C4-2B (cell line): ENCODE measurements at regions not wholly inside any gene's neighbourhood (a gene's known extent, or its start where the extent isn't known, plus 50 kb on each side); places are given as distances from the start of the nearest gene placed in this dataset.

ENCODE experiments used
- H3K27ac ChIP-seq: fragments of 450-650 bp; 2 replicates; pipeline ENCODE4 v1.5.1; 2017
- CTCF ChIP-seq: fragments of 450-650 bp; conservative IDR thresholded peaks from 2 replicates; pipeline ENCODE4 v1.5.1; 2017; ENCODE audit warnings: mild to moderate bottlenecking
- ZFX ChIP-seq: fragments of 450-650 bp; IDR thresholded peaks from 2 replicates; pipeline ENCODE4 v1.6.1; 2017

DNA sequence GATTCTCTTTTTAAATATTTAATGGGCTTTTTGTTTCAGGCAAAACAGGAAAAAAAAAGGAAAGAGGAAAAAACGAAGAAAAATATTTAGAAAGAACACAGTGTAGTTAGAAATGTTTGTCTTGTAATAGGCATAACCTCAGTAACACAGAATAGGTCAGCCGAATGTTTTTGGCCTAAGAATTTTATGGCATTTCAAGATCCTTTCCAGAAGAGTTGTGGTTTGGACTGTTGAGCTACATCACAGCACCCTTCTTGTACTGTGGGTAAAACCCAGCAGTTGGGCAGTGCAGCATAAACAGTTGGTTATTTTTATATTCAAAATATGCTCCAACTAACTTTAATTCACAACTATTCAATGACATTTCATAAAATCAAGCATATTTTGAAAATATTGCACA lies 474.4 kb upstream of the AGTR1 start:
- TF ChIP-seq ZFX (no peak), CTCF (no peak)
- no peak overlapping the region for H3K27ac ChIP-seq

DNA sequence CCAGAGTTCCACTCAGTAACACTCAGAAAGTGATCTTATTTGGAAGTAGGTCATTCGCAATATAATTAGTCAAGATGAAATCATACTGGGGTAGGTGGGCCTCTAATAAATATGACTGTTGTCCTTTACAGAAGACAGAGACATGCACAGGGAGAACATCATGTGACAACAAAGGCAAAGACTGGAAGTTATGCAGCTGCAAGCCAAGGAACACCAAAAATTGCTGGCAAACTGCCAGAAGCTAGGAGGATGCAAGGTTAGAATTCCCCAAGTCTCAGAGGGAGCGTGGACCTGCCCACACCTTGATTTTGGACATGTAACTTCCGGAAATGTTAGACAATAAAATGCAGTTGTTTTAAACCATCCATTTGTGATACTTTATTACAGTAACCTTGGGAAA lies 471.5 kb upstream of the AGTR1 start:
- no peak overlapping the region for H3K27ac ChIP-seq
- TF ChIP-seq CTCF (no peak), ZFX (no peak)

DNA sequence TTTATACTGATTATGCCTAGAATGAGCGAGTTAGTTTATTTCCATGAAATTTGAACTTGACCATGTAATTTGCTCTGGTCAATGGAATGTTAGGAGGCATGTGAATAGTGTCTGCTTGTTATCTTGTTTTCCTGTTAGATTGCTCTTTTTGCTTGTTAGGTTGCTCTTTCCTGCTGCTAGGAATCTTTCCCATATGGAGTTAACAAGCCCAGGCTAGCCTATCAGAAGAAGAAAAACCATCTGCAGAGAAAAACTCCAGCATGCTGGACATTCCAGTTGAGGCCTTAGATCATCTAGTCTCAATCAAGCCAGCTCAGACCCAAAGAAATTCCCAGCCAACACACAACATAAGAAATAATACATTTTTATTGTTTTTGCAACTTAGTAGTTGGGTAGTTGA lies 470.2 kb upstream of the AGTR1 start:
- H3K27ac ChIP-seq = no peak overlapping the region
- TF ChIP-seq CTCF (no peak), ZFX (no peak)

- TF ChIP-seq ZFX (no peak), CTCF (no peak)
- H3K27ac ChIP-seq = no peak overlapping the region
Measured at GRCh38 chr3:148229107-148229506, 468.6 kb upstream of the AGTR1 start.

GRCh38 chr3:148230473-148230872 lies 467.2 kb upstream of the AGTR1 start:
- TF ChIP-seq CTCF (no peak), ZFX (no peak)
- H3K27ac ChIP-seq = no peak overlapping the region

GRCh38 chr3:148232389-148232788 lies 465.3 kb upstream of the AGTR1 start:
- TF ChIP-seq CTCF (no peak), ZFX (no peak)
- no peak overlapping the region for H3K27ac ChIP-seq

- no peak for TF ChIP-seq ZFX
- TF ChIP-seq CTCF = no peak
- H3K27ac ChIP-seq = no peak overlapping the region
Measured at GRCh38 chr3:148233403-148233802, 464.3 kb upstream of the AGTR1 start.
